H1 (cell line): ENCODE measurements at regions not wholly inside any gene's neighbourhood (a gene's known extent, or its start where the extent isn't known, plus 50 kb on each side); places are given as distances from the start of the nearest gene placed in this dataset.

Source experiments
- CTCF ChIA-PET: fragments of 300-600 bp; sonication (Branson Sonifier 250); formaldehyde crosslinking; loops from one replicate; lab custom pipeline; 2021; ENCODE audit not compliant: partially characterized antibody; lab: Charles Lee
- POLR2A ChIA-PET: fragments of 300-600 bp; sonication (Branson Sonifier 250); formaldehyde crosslinking; loops from one replicate; lab custom pipeline; 2021; ENCODE audit warnings: inconsistent platforms; ENCODE audit not compliant: partially characterized antibody; lab: Charles Lee
- DNase-seq, 2 experiments: peaks; one replicate each; pipeline versions ENCODE4 v3.0.0 to v3.0.0-alpha.2; 2010 to 2022; ENCODE audit warnings: low spot score in 2 of 2, low read depth in 1 of 2, mixed read lengths in 1 of 2
- FAIRE-seq: peaks from 2 replicates; lab custom pipeline; 2011; peaks lifted over from hg19 to GRCh38; lab: Jason Lieb, UNC
- H2AFZ ChIP-seq: 2 replicates; pipeline ENCODE4 v1.8.1; 2012; ENCODE audit warnings: low read length, inconsistent platforms
- H2AK5ac ChIP-seq: 2 replicates; pipeline ENCODE4 v1.6.1; 2013; ENCODE audit warnings: low read depth, low read length
- H2BK120ac ChIP-seq: replicated peaks from 2 replicates; pipeline ENCODE3; 2013; ENCODE audit warnings: low read depth, low read length, inconsistent platforms
- H2BK12ac ChIP-seq: 2 replicates; pipeline ENCODE4 v1.6.1; 2013; ENCODE audit warnings: low read depth, low read length
- H2BK15ac ChIP-seq: 2 replicates; pipeline ENCODE4 v1.6.1; 2013; ENCODE audit warnings: low read length
- H2BK20ac ChIP-seq: 2 replicates; pipeline ENCODE4 v1.6.1; 2013; ENCODE audit warnings: low read length
- H2BK5ac ChIP-seq: 2 replicates; pipeline ENCODE4 v1.6.1; 2013; ENCODE audit warnings: low read depth, low read length
- H3K14ac ChIP-seq: 2 replicates; pipeline ENCODE4 v1.6.1; 2013; ENCODE audit warnings: inconsistent platforms; ENCODE audit not compliant: insufficient read length
- H3K18ac ChIP-seq: 2 replicates; pipeline ENCODE4 v1.6.1; 2013; ENCODE audit warnings: low read length; ENCODE audit errors: extremely low read depth
- H3K23ac ChIP-seq: 2 replicates; pipeline ENCODE4 v1.6.1; 2013; ENCODE audit warnings: inconsistent platforms; ENCODE audit not compliant: insufficient read length
- H3K23me2 ChIP-seq: 2 replicates; pipeline ENCODE4 v1.6.1; 2013; ENCODE audit warnings: low read depth, low read length
- H3K27ac ChIP-seq: 2 replicates; pipeline ENCODE4 v1.6.1; 2011; ENCODE audit warnings: low read depth, low read length, inconsistent platforms
- H3K27me3 ChIP-seq, 4 experiments: replicated peaks in 1 of 4; 1 replicate in 1 of 4; 2 replicates in 3 of 4; pipeline versions ENCODE4 v1.6.1 to v1.8.1; 2011 to 2013; ENCODE audit warnings: low read length in 3 of 4, mild to moderate bottlenecking in 3 of 4, inconsistent platforms in 2 of 4, mixed read lengths in 2 of 4, moderate library complexity in 1 of 4; ENCODE audit not compliant: control insufficient read depth in 3 of 4, insufficient read depth in 3 of 4; ENCODE audit errors: extremely low read depth in 1 of 4
- H3K36me3 ChIP-seq, 4 experiments: 2 replicates each; pipeline versions ENCODE4 v1.6.1 to v1.8.1; 2011 to 2013; ENCODE audit warnings: mild to moderate bottlenecking in 4 of 4, low read length in 3 of 4, moderate library complexity in 2 of 4, control low read depth in 1 of 4, inconsistent platforms in 1 of 4; ENCODE audit not compliant: insufficient read depth in 4 of 4, control insufficient read depth in 2 of 4
- H3K4ac ChIP-seq: replicated peaks from 2 replicates; pipeline ENCODE3; 2013; ENCODE audit warnings: low read length, low read depth, mixed read lengths, inconsistent platforms; ENCODE audit not compliant: insufficient read length
- H3K4me1 ChIP-seq, 4 experiments: replicated peaks in 1 of 4; 1 replicate in 1 of 4; 2 replicates in 3 of 4; pipeline versions ENCODE4 v1.6.1 to v1.8.1; 2011 to 2013; ENCODE audit warnings: low read length in 3 of 4, inconsistent platforms in 2 of 4, mixed read lengths in 1 of 4; ENCODE audit not compliant: insufficient read depth in 4 of 4, control insufficient read depth in 3 of 4
- H3K4me2 ChIP-seq, 2 experiments: 2 replicates each; pipeline versions ENCODE4 v1.6.1 to v1.8.1; 2011 to 2013; ENCODE audit warnings: low read depth in 2 of 2, low read length in 2 of 2, control low read depth in 1 of 2, inconsistent platforms in 1 of 2, mild to moderate bottlenecking in 1 of 2; ENCODE audit not compliant: insufficient read depth in 1 of 2
- H3K4me3 ChIP-seq, 4 experiments: fragments of 200-600, 300-600 bp in 1 of 4; sonication (generic), shearing (Covaris generic), sonication (Bioruptor Twin) in 1 of 4; 2 replicates each; pipeline versions ENCODE4 v1.5.1 to v1.8.1; 2011 to 2016; ENCODE audit warnings: low read length in 4 of 4, low read depth in 3 of 4, control low read depth in 2 of 4, inconsistent platforms in 2 of 4, mild to moderate bottlenecking in 2 of 4, mixed read lengths in 1 of 4, moderate library complexity in 1 of 4; ENCODE audit not compliant: insufficient read depth in 2 of 4; ENCODE audit errors: extremely low read depth in 1 of 4
- H3K56ac ChIP-seq: replicated peaks from 2 replicates; pipeline ENCODE3; 2013; ENCODE audit warnings: low read depth, mild to moderate bottlenecking, mixed read lengths, low read length, inconsistent platforms; ENCODE audit not compliant: insufficient read length
- H3K79me1 ChIP-seq: 2 replicates; pipeline ENCODE4 v1.6.1; 2013; ENCODE audit warnings: low read depth, low read length, control low read depth
- H3K79me2 ChIP-seq, 2 experiments: 2 replicates each; pipeline versions ENCODE4 v1.6.1 to v1.8.1; 2012 to 2013; ENCODE audit warnings: low read length in 2 of 2, mild to moderate bottlenecking in 2 of 2, inconsistent platforms in 1 of 2; ENCODE audit not compliant: insufficient read depth in 2 of 2, control insufficient read depth in 1 of 2
- H3K9ac ChIP-seq, 4 experiments: replicated peaks in 1 of 4; 1 replicate in 1 of 4; 2 replicates in 3 of 4; pipeline versions ENCODE4 v1.6.1 to v1.8.1; 2011 to 2013; ENCODE audit warnings: low read depth in 3 of 4, low read length in 3 of 4, control low read depth in 2 of 4, mild to moderate bottlenecking in 2 of 4, moderate library complexity in 2 of 4, inconsistent platforms in 1 of 4; ENCODE audit errors: extremely low read depth in 1 of 4
- H3K9me3 ChIP-seq, 2 experiments: 2 replicates each; pipeline versions ENCODE4 v1.6.1 to v1.8.1; 2012 to 2013; ENCODE audit warnings: mild to moderate bottlenecking in 2 of 2, moderate library complexity in 2 of 2, control low read depth in 1 of 2, inconsistent platforms in 1 of 2, low read depth in 1 of 2, low read length in 1 of 2, mixed read lengths in 1 of 2; ENCODE audit not compliant: insufficient read depth in 2 of 2
- H4K20me1 ChIP-seq, 2 experiments: replicated peaks in 1 of 2; 2 replicates each; pipeline versions ENCODE3 to v1.8.1; 2011 to 2013; ENCODE audit warnings: inconsistent platforms in 2 of 2, low read length in 2 of 2, mild to moderate bottlenecking in 1 of 2; ENCODE audit not compliant: insufficient read depth in 2 of 2, control insufficient read depth in 1 of 2
- H4K5ac ChIP-seq: 2 replicates; pipeline ENCODE4 v1.6.1; 2013; ENCODE audit warnings: low read length, low read depth, mixed read lengths, inconsistent platforms; ENCODE audit not compliant: insufficient read length
- H4K8ac ChIP-seq: 2 replicates; pipeline ENCODE4 v1.8.0; 2013; ENCODE audit warnings: mild to moderate bottlenecking, moderate library complexity, low read length, inconsistent platforms; ENCODE audit not compliant: insufficient read depth; ENCODE audit errors: extremely low read depth
- H4K91ac ChIP-seq: replicated peaks from 2 replicates; pipeline ENCODE3; 2013; ENCODE audit warnings: low read length, mixed read lengths, inconsistent platforms; ENCODE audit not compliant: insufficient read length
- CBX8 ChIP-seq: fragments of 300-800, 300-1000 bp; sonication (generic); IDR thresholded peaks from 2 replicates; pipeline ENCODE4 v1.7.1; 2016; ENCODE audit warnings: low read depth, low read length, borderline replicate concordance
- CEBPB ChIP-seq: IDR thresholded peaks from 2 replicates; pipeline ENCODE4 v1.6.1; 2012; ENCODE audit warnings: low read depth, low read length
- EGR1 ChIP-seq: IDR thresholded peaks from 2 replicates; pipeline ENCODE4 v1.6.1; 2011; ENCODE audit warnings: low read depth, low read length, borderline replicate concordance
- EP300 ChIP-seq, 2 experiments: IDR thresholded peaks; 1 replicate in 1 of 2; 2 replicates in 1 of 2; pipeline ENCODE4 v1.6.1; 2011 to 2012; ENCODE audit warnings: low read depth in 2 of 2, low read length in 2 of 2, mild to moderate bottlenecking in 2 of 2, borderline replicate concordance in 1 of 2, inconsistent platforms in 1 of 2, moderate library complexity in 1 of 2
- HDAC2 ChIP-seq, 2 experiments: fragments of 300-600 bp in 1 of 2; sonication (generic) in 1 of 2; IDR thresholded peaks; 2 replicates each; pipeline ENCODE4 v1.6.1; 2011 to 2012; ENCODE audit warnings: low read depth in 2 of 2, low read length in 2 of 2, mild to moderate bottlenecking in 2 of 2, moderate library complexity in 2 of 2, borderline replicate concordance in 1 of 2, inconsistent platforms in 1 of 2
- JUND ChIP-seq: IDR thresholded peaks from 2 replicates; pipeline ENCODE4 v1.6.1; 2011; ENCODE audit warnings: mild to moderate bottlenecking, improper control_type of control experiment, low read length
- MAFK ChIP-seq: IDR thresholded peaks from 2 replicates; pipeline ENCODE4 v1.6.1; 2012; ENCODE audit warnings: low read depth, mild to moderate bottlenecking, improper control_type of control experiment, low read length
- POLR2A ChIP-seq, 2 experiments: IDR thresholded peaks; 1 replicate in 1 of 2; 2 replicates in 1 of 2; pipeline ENCODE4 v1.6.1; 2011; ENCODE audit warnings: low read depth in 2 of 2, low read length in 2 of 2, mild to moderate bottlenecking in 2 of 2; ENCODE audit errors: control extremely low read depth in 1 of 2
- RNF2 ChIP-seq: fragments of 200-900, 300-1000 bp; sonication (generic); IDR thresholded peaks from 2 replicates; pipeline ENCODE4 v1.7.1; 2016; ENCODE audit warnings: borderline replicate concordance, low read depth, mild to moderate bottlenecking, antibody characterized with exemption, low read length; ENCODE audit not compliant: poor library complexity, severe bottlenecking; ENCODE audit errors: missing control alignments
- SIX5 ChIP-seq: IDR thresholded peaks from 2 replicates; pipeline ENCODE4 v1.6.1; 2011; ENCODE audit warnings: mild to moderate bottlenecking, low read depth, low read length
- SRF ChIP-seq: IDR thresholded peaks from 2 replicates; pipeline ENCODE4 v1.6.1; 2011; ENCODE audit warnings: mild to moderate bottlenecking, low read depth, low read length, moderate library complexity
- SUZ12 ChIP-seq: fragments of 200-600 bp; sonication (generic); IDR thresholded peaks from 2 replicates; pipeline ENCODE4 v1.6.1; 2012; ENCODE audit warnings: mild to moderate bottlenecking, inconsistent platforms, low read length, moderate library complexity, mixed read lengths
- TBP ChIP-seq: IDR thresholded peaks from 2 replicates; pipeline ENCODE4 v1.6.1; 2011; ENCODE audit warnings: low read depth, low read length, improper control_type of control experiment
- WGBS, 2 experiments: shearing (Covaris generic) in 1 of 2; methylation state at CpG; one replicate each; pipeline versions ENCODE4 v1.1.6 to v1.1.7; 2013 to 2015; ENCODE audit warnings: low lambda C conversion rate in 2 of 2, mixed read lengths in 2 of 2, inconsistent platforms in 1 of 2, low coverage in 1 of 2, missing lambda C conversion rate in 1 of 2; ENCODE audit not compliant: insufficient replicate concordance in 2 of 2, insufficient coverage in 1 of 2, insufficient read length in 1 of 2; ENCODE audit errors: extremely low coverage in 1 of 2, missing lambda C conversion rate in 1 of 2; 5-methylcytosine and 5-hydroxymethylcytosine counted together

DNA sequence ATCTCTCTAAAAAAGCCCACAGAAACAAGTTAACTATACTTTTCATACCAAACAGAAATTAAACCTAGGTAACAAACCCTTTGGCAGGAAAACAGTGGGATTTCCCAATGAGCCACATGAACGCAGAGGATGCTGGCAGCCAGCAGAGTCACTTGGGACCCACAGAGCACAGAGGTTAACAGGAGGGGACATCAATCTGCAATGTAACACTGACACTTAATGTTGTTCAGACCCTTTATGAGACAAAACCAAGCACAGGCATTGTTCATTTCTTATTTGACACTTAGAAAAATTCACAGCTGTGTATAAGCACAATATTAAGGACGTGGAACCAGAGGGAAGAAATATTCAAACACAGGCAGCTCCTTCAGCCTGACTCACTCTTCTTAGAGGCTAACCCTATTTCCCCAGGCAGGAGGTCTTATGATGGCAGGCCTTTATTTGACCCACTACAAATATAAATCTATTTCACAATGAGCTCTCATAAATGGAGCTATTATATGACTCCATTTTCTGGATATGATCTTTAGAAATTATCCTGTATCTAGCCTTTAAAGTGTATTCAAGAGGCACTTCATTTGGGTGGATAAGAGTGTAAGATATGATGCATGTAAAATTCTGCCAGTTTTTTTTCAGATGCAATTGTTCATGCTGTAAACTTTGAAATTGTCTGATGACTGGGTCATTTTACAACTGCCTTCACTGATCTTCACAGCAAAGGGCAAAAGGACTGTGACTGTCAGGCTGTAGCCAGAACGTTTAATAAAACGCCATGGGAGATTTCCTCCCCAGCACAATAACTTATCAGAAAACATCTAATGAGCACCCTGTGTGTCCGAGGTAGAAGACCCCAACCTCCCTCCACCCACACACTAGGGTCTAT lies 132.8 kb upstream of the SATB2 start:
- DNase-seq = no peak
- no peak overlapping the region for H3K56ac ChIP-seq
- H3K79me1 ChIP-seq = no peaks in the 10 kb centered on the region
- no peak overlapping the region for H3K27ac ChIP-seq
- H2BK120ac ChIP-seq = no peak overlapping the region
- H3K4ac ChIP-seq = no peak overlapping the region
- no peak overlapping the region for H2BK15ac ChIP-seq
- no peak overlapping the region for H3K4me3 ChIP-seq
- H3K9ac ChIP-seq = no peak overlapping the region
- H3K79me2 ChIP-seq = no peaks in the 10 kb centered on the region
- no peak overlapping the region for H2BK5ac ChIP-seq
- WGBS, 2 experiments = 83% methylated on average over 5 of the region's 5 CpGs; no CpG with 5 or more reads in 1 of the 2 experiments
- peaks cover 2 to 9% (median 4%) of the 10 kb centered on the region in 4 experiments; a peak in 5 of 7 replicates for H3K4me1 ChIP-seq
- H3K23ac ChIP-seq = no peak overlapping the region
- H2AK5ac ChIP-seq = no peak overlapping the region
- H3K36me3 ChIP-seq = no peaks in the 10 kb centered on the region
- H3K18ac ChIP-seq = no peak overlapping the region
- no peaks in the 10 kb centered on the region for H3K23me2 ChIP-seq
- no peak overlapping the region for H4K8ac ChIP-seq
- ChIA-PET CTCF (interaction anchor here (0.8 to 3.1 kb wide), 6 partner anchors 9 to 113 kb away, joined by 3 to 9 read pairs (median 4); no protein-coding TSS in a partner anchor), POLR2A (no interaction called here)
- H4K5ac ChIP-seq = no peak overlapping the region
- no peak overlapping the region for H2AFZ ChIP-seq
- no peaks in the 10 kb centered on the region for H4K20me1 ChIP-seq
- H3K27me3 ChIP-seq = no peaks in the 10 kb centered on the region
- H2BK12ac ChIP-seq = no peak overlapping the region
- no peak overlapping the region for H2BK20ac ChIP-seq
- no peak overlapping the region for H3K14ac ChIP-seq
- H4K91ac ChIP-seq = no peak overlapping the region
- no peak overlapping the region for H3K4me2 ChIP-seq
- no peak for FAIRE-seq
- no peaks in the 10 kb centered on the region for H3K9me3 ChIP-seq
- TF ChIP-seq SIX5 = no peak
- no peak for TF ChIP-seq CEBPB
- no peak for TF ChIP-seq MAFK
- TF ChIP-seq JUND = no peak
- no peak for TF ChIP-seq SRF
- TF ChIP-seq RNF2 = no peak
- TF ChIP-seq EP300 (IDR thresholded peaks at IDR 0.05; ENCODE audit: borderline replicate concordance in 1 of 2, low read depth in 2 of 2, low read length in 2 of 2) = no peak
- no peak for TF ChIP-seq CBX8
- no peak for TF ChIP-seq HDAC2 (IDR thresholded peaks at IDR 0.05; ENCODE audit: borderline replicate concordance in 1 of 2, low read depth in 2 of 2, low read length in 2 of 2)
- TF ChIP-seq POLR2A (IDR thresholded peaks at IDR 0.05; ENCODE audit: control extremely low read depth in 1 of 2, low read depth in 2 of 2, low read length in 2 of 2) = no peak
- TF ChIP-seq EGR1 = no peak
- no peak for TF ChIP-seq TBP
- TF ChIP-seq SUZ12 = no peak
